SK-N-SH (cell line): ENCODE measurements at regions not wholly inside any gene's neighbourhood (a gene's known extent, or its start where the extent isn't known, plus 50 kb on each side); places are given as distances from the start of the nearest gene placed in this dataset.

Experiments used
- CTCF ChIA-PET: fragments of 300-600, 350-600 bp; formaldehyde crosslinking; extraction: SDS; loops from one replicate; lab custom pipeline; 2021; lab: Yijun Ruan, JAX
- POLR2A ChIA-PET: fragments of 350-600 bp; sonication (Branson Sonifier 250); formaldehyde crosslinking; extraction: SDS; loops from one replicate; lab custom pipeline; 2020; ENCODE audit warnings: antibody characterized with exemption, inconsistent platforms; lab: Yijun Ruan, JAX
- DNase-seq: peaks from one replicate; pipeline ENCODE4 v3.0.0; 2012
- H2AFZ ChIP-seq: fragments of 200-600 bp; sonication (generic); 2 replicates; pipeline ENCODE4 v1.8.1; 2016; ENCODE audit warnings: antibody characterized with exemption, mild to moderate bottlenecking, low read depth
- H3F3A ChIP-seq: fragments of 200-600 bp; sonication (generic); replicated peaks from 2 replicates; pipeline ENCODE3; 2016; ENCODE audit warnings: antibody characterized with exemption, mild to moderate bottlenecking; ENCODE audit not compliant: insufficient read depth
- H3K27ac ChIP-seq, 2 experiments: fragments of 200-500 bp in 1 of 2; fragments of 200-600 bp in 1 of 2; sonication (Bioruptor generic) in 1 of 2; sonication (generic), shearing (Covaris generic) in 1 of 2; 2 replicates each; pipeline versions ENCODE4 v1.5.1 to v1.6.1; 2014 to 2016; ENCODE audit warnings: low read depth in 2 of 2, inconsistent platforms in 1 of 2, low read length in 1 of 2, mild to moderate bottlenecking in 1 of 2, mixed read lengths in 1 of 2
- H3K27me3 ChIP-seq: fragments of 200-600 bp; sonication (generic), shearing (Covaris generic); 2 replicates; pipeline ENCODE4 v1.6.1; 2016; ENCODE audit warnings: mixed run types; ENCODE audit not compliant: insufficient read depth
- H3K36me3 ChIP-seq, 2 experiments: fragments of 200-500 bp in 1 of 2; fragments of 200-600 bp in 1 of 2; sonication (Bioruptor generic) in 1 of 2; sonication (generic) in 1 of 2; replicated peaks in 1 of 2; 2 replicates each; pipeline versions ENCODE3 to v1.5.1; 2014 to 2016; ENCODE audit warnings: low read length in 1 of 2, mild to moderate bottlenecking in 1 of 2; ENCODE audit not compliant: insufficient read depth in 2 of 2, control insufficient read depth in 1 of 2
- H3K4me1 ChIP-seq, 2 experiments: fragments of 200-500 bp in 1 of 2; fragments of 200-600 bp in 1 of 2; sonication (Bioruptor generic) in 1 of 2; sonication (generic), shearing (Covaris generic) in 1 of 2; 2 replicates each; pipeline versions ENCODE4 v1.5.1 to v1.6.1; 2014 to 2016; ENCODE audit warnings: low read depth in 1 of 2, low read length in 1 of 2, mixed run types in 1 of 2; ENCODE audit not compliant: insufficient read depth in 2 of 2, control insufficient read depth in 1 of 2
- H3K4me2 ChIP-seq: fragments of 200-600 bp; sonication (generic), shearing (Covaris generic); 2 replicates; pipeline ENCODE4 v1.6.1; 2017; ENCODE audit warnings: mixed run types
- H3K4me3 ChIP-seq, 2 experiments: fragments of 200-500 bp in 1 of 2; fragments of 200-600 bp in 1 of 2; sonication (Bioruptor generic) in 1 of 2; sonication (generic), shearing (Covaris generic) in 1 of 2; 2 replicates each; pipeline versions ENCODE4 v1.5.1 to v1.8.1; 2014 to 2016; ENCODE audit warnings: low read depth in 2 of 2, inconsistent platforms in 1 of 2, low read length in 1 of 2, mild to moderate bottlenecking in 1 of 2, mixed read lengths in 1 of 2, moderate library complexity in 1 of 2
- H3K79me2 ChIP-seq: fragments of 200-600 bp; sonication (generic); 2 replicates; pipeline ENCODE4 v1.8.1; 2017; ENCODE audit warnings: mild to moderate bottlenecking; ENCODE audit not compliant: insufficient read depth
- H3K9ac ChIP-seq: fragments of 200-600 bp; sonication (generic); 2 replicates; pipeline ENCODE4 v1.6.1; 2017; ENCODE audit warnings: mixed run types
- H3K9me2 ChIP-seq: fragments of 200-600 bp; sonication (generic); 2 replicates; pipeline ENCODE4 v1.6.1; 2017; ENCODE audit warnings: mixed run types
- H3K9me3 ChIP-seq: fragments of 200-600 bp; sonication (generic); 2 replicates; pipeline ENCODE4 v1.6.1; 2017; ENCODE audit warnings: mixed run types, mild to moderate bottlenecking, moderate library complexity
- H4K20me1 ChIP-seq: fragments of 200-600 bp; sonication (generic); 2 replicates; pipeline ENCODE4 v1.6.1; 2017; ENCODE audit warnings: mild to moderate bottlenecking, mixed run types; ENCODE audit not compliant: insufficient read depth
- IRF3 ChIP-seq: fragments of 150-350 bp; IDR thresholded peaks from 2 replicates; pipeline ENCODE4 v1.6.1; 2016; ENCODE audit warnings: mild to moderate bottlenecking, low read depth, low read length
- MXI1 ChIP-seq: IDR thresholded peaks from 2 replicates; pipeline ENCODE4 v1.6.1; 2012; ENCODE audit warnings: mild to moderate bottlenecking, low read depth, low read length, improper control_type of control experiment
- NFIC ChIP-seq: IDR thresholded peaks from 2 replicates; pipeline ENCODE4 v1.4.0; 2012; ENCODE audit warnings: borderline replicate concordance
- NRF1 ChIP-seq: IDR thresholded peaks from 2 replicates; pipeline ENCODE4 v1.6.1; 2012; ENCODE audit warnings: low read depth, mild to moderate bottlenecking, low read length
- REST ChIP-seq: IDR thresholded peaks from 2 replicates; pipeline ENCODE4 v1.6.1; 2012; ENCODE audit warnings: mild to moderate bottlenecking, low read depth, low read length, moderate library complexity
- SIN3A ChIP-seq: IDR thresholded peaks from 2 replicates; pipeline ENCODE4 v1.6.1; 2012; ENCODE audit warnings: low read depth, mild to moderate bottlenecking, low read length, moderate library complexity, borderline replicate concordance
- TF ChIP-seq, protein P1 (sequence below): IDR thresholded peaks from 2 replicates; pipeline ENCODE4 v1.4.0; 2012; ENCODE audit warnings: low read depth
- TF ChIP-seq, protein P2 (sequence below): fragments of 150-350 bp; IDR thresholded peaks from 2 replicates; pipeline ENCODE4 v1.6.1; 2017; ENCODE audit warnings: antibody characterized with exemption, low read length, low read depth, borderline replicate concordance
- TF ChIP-seq, protein P3 (sequence below): IDR thresholded peaks from 2 replicates; pipeline ENCODE4 v1.4.0; 2012; ENCODE audit warnings: low read depth, borderline replicate concordance

GRCh38 chr1:194568610-194569009 is 1382.2 kb upstream of the B3GALT2 start:
- TF ChIP-seq, protein P1, sequence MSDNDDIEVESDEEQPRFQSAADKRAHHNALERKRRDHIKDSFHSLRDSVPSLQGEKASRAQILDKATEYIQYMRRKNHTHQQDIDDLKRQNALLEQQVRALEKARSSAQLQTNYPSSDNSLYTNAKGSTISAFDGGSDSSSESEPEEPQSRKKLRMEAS = no peak
- TF ChIP-seq NFIC (no peak), MXI1 (no peak), REST (peak; percentile 91), NRF1 (no peak)
- TF ChIP-seq, protein P2, sequence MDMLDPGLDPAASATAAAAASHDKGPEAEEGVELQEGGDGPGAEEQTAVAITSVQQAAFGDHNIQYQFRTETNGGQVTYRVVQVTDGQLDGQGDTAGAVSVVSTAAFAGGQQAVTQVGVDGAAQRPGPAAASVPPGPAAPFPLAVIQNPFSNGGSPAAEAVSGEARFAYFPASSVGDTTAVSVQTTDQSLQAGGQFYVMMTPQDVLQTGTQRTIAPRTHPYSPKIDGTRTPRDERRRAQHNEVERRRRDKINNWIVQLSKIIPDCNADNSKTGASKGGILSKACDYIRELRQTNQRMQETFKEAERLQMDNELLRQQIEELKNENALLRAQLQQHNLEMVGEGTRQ = no peak
- ChIA-PET POLR2A (no interaction called here), CTCF (no interaction called here)
- Histone ChIP-seq H3K4me2 (no peak overlapping the region), H3K4me3 (no peak overlapping the region), H3K9me2 (0 out of 2 replicates have a peak, but pooled peaks cover 5% of the 10 kb centered on the region), H2AFZ (no peak overlapping the region), H3F3A (no peaks in the 10 kb centered on the region), H3K27ac (no peak overlapping the region), H3K79me2 (no peaks in the 10 kb centered on the region), H3K4me1 (no peaks in the 10 kb centered on the region), H3K27me3 (no peaks in the 10 kb centered on the region), H3K9ac (no peak overlapping the region), H3K36me3 (no peaks in the 10 kb centered on the region), H4K20me1 (no peaks in the 10 kb centered on the region), H3K9me3 (no peaks in the 10 kb centered on the region)
- DNase-seq = no peak

DNA sequence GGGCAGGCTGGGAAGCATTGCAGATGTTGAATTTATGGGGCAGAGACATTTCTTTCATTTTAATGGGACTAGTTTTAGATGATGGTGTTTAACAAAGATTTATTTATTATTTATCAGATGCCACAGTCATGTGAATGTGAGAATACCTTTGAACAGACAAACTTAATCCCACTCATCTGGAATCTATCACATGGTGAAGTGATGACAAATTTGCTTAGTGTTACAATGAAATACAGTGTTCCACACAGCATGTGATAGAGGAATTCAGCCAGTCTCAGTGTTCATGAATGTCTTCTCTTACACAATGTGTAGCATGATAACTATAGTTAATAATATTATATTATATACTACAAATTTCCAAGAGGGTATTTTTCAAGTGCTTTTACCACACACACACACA is 1361.7 kb upstream of the B3GALT2 start:
- no peaks in the 10 kb centered on the region for H3K27me3 ChIP-seq
- H4K20me1 ChIP-seq = no peaks in the 10 kb centered on the region
- no peak overlapping the region for H3K27ac ChIP-seq
- CTCF ChIA-PET = no interaction called here
- H3K4me3 ChIP-seq = no peak overlapping the region
- no peak overlapping the region for H3K4me2 ChIP-seq
- no peak overlapping the region for H3K9ac ChIP-seq
- 0 out of 2 replicates have a peak, but pooled peaks cover 4% of the 10 kb centered on the region for H3K9me2 ChIP-seq
- DNase-seq = no peak
- no peaks in the 10 kb centered on the region for H3F3A ChIP-seq
- no peak overlapping the region for H2AFZ ChIP-seq
- H3K9me3 ChIP-seq = peaks cover 7% of the 10 kb centered on the region
- H3K4me1 ChIP-seq = no peaks in the 10 kb centered on the region
- H3K36me3 ChIP-seq = no peaks in the 10 kb centered on the region
- no peaks in the 10 kb centered on the region for H3K79me2 ChIP-seq
- TF ChIP-seq SIN3A (no peak), NRF1 (no peak), NFIC (no peak), IRF3 (no peak)
- TF ChIP-seq, protein P3, sequence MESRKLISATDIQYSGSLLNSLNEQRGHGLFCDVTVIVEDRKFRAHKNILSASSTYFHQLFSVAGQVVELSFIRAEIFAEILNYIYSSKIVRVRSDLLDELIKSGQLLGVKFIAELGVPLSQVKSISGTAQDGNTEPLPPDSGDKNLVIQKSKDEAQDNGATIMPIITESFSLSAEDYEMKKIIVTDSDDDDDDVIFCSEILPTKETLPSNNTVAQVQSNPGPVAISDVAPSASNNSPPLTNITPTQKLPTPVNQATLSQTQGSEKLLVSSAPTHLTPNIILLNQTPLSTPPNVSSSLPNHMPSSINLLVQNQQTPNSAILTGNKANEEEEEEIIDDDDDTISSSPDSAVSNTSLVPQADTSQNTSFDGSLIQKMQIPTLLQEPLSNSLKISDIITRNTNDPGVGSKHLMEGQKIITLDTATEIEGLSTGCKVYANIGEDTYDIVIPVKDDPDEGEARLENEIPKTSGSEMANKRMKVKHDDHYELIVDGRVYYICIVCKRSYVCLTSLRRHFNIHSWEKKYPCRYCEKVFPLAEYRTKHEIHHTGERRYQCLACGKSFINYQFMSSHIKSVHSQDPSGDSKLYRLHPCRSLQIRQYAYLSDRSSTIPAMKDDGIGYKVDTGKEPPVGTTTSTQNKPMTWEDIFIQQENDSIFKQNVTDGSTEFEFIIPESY = no peak
- POLR2A ChIA-PET = no interaction called here
